SU-DHL-6 (cell line): ENCODE measurements at regions not wholly inside any gene's neighbourhood (a gene's known extent, or its start where the extent isn't known, plus 50 kb on each side); places are given as distances from the start of the nearest gene placed in this dataset.

Experiments used
- EZH2phosphoT487 ChIP-seq: fragments of 200-600 bp; sonication (generic), shearing (Covaris generic); conservative IDR thresholded peaks from 2 replicates; pipeline ENCODE4 v1.6.1; 2018; ENCODE audit warnings: mild to moderate bottlenecking, antibody characterized with exemption, low read length, moderate library complexity, mixed read lengths
- TF ChIP-seq, protein P1 (sequence below): fragments of 200-600 bp; sonication (generic); IDR thresholded peaks from one replicate; pipeline ENCODE4 v1.5.1; 2017; ENCODE audit warnings: antibody characterized with exemption, mild to moderate bottlenecking, low read length, moderate library complexity; ENCODE audit not compliant: insufficient read depth, poor library complexity, severe bottlenecking

DNA sequence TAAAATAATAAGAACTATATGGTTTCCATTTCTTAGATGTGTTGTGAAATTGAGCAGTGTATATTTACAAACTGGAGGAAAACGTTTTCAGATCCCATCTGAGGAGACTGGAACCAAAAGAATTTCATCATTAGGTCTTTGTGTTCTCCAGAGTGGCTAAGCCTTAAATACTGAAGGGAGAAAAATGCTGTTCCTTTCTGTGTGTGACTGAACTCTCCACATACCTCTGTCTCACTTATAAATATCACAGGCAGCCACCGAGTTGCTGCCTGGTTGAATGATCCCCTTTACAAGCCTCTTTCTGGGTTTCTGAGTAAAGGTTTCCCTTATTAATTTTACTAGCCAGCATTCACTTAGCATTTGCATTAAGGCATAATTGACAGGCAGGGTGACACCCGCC, 913.9 kb upstream of the NR2F2 start:
- TF ChIP-seq, protein P1, sequence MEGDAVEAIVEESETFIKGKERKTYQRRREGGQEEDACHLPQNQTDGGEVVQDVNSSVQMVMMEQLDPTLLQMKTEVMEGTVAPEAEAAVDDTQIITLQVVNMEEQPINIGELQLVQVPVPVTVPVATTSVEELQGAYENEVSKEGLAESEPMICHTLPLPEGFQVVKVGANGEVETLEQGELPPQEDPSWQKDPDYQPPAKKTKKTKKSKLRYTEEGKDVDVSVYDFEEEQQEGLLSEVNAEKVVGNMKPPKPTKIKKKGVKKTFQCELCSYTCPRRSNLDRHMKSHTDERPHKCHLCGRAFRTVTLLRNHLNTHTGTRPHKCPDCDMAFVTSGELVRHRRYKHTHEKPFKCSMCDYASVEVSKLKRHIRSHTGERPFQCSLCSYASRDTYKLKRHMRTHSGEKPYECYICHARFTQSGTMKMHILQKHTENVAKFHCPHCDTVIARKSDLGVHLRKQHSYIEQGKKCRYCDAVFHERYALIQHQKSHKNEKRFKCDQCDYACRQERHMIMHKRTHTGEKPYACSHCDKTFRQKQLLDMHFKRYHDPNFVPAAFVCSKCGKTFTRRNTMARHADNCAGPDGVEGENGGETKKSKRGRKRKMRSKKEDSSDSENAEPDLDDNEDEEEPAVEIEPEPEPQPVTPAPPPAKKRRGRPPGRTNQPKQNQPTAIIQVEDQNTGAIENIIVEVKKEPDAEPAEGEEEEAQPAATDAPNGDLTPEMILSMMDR, result no peak
- no peak for TF ChIP-seq EZH2phosphoT487
